LNCaP clone FGC (cell line): ENCODE measurements at regions not wholly inside any gene's neighbourhood (a gene's known extent, or its start where the extent isn't known, plus 50 kb on each side); places are given as distances from the start of the nearest gene placed in this dataset.

Source experiments
- DNase-seq: peaks from one replicate; pipeline ENCODE4 v3.0.0-alpha.2; 2011; ENCODE audit warnings: low read depth
- H3K4me3 ChIP-seq: 2 replicates; pipeline ENCODE4 v1.5.1; 2011; ENCODE audit warnings: mild to moderate bottlenecking, low read depth, low read length, control low read depth
- TF ChIP-seq, protein P1 (sequence below): IDR thresholded peaks from 2 replicates; pipeline ENCODE4 v1.5.1; 2012; ENCODE audit warnings: mild to moderate bottlenecking; ENCODE audit not compliant: control insufficient read depth, insufficient read depth; ENCODE audit errors: extremely low read depth

DNA sequence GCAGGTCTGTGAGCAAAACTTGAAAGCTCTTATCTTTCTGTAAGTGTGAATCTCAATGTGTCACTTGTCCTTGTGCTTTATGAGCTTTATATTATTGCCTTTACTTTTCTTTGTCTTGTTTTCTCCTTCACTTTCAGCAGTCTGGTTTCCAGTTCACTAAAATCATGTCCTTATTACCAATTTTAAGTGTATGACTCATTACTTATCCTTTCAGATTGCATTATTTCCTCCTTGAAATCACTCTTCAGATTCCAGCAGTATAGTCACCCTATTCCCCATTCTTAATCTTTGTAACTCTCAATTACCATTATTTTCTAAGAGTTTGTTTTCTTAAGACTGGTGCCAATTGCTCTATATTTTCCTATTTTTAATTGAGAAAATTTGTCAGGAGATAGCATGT, 117.4 kb upstream of the GRIK2 start:
- no peak overlapping the region for H3K4me3 ChIP-seq
- TF ChIP-seq, protein P1, sequence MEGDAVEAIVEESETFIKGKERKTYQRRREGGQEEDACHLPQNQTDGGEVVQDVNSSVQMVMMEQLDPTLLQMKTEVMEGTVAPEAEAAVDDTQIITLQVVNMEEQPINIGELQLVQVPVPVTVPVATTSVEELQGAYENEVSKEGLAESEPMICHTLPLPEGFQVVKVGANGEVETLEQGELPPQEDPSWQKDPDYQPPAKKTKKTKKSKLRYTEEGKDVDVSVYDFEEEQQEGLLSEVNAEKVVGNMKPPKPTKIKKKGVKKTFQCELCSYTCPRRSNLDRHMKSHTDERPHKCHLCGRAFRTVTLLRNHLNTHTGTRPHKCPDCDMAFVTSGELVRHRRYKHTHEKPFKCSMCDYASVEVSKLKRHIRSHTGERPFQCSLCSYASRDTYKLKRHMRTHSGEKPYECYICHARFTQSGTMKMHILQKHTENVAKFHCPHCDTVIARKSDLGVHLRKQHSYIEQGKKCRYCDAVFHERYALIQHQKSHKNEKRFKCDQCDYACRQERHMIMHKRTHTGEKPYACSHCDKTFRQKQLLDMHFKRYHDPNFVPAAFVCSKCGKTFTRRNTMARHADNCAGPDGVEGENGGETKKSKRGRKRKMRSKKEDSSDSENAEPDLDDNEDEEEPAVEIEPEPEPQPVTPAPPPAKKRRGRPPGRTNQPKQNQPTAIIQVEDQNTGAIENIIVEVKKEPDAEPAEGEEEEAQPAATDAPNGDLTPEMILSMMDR, result no peak
- no peak for DNase-seq

DNA sequence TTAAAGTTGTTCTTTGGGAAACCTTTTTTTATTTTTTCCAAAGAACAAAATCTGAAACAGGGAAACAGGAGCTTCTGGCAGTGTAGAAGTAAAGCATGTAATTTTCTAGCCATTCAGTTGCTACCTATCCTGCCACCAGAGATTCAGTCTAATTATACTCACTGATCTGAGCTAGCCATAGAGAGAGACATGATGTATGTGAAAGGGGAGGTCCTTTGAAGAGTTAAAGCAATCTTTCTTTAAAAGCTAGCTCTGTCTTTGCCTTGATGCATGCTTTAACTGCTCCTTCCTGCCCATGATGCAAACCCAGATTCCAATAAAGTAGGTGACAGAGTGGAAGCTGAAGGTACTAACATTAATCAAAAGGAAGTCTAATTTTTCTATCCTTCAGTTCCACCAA, 114.1 kb upstream of the GRIK2 start:
- TF ChIP-seq, protein P1, result no peak
- no peak for DNase-seq
- no peak overlapping the region for H3K4me3 ChIP-seq

GRCh38 chr6:101281266-101281665, 112.2 kb upstream of the GRIK2 start:
- TF ChIP-seq, protein P1, result no peak
- DNase-seq, result peak; percentile 34
- H3K4me3 ChIP-seq, result no peak overlapping the region

DNA sequence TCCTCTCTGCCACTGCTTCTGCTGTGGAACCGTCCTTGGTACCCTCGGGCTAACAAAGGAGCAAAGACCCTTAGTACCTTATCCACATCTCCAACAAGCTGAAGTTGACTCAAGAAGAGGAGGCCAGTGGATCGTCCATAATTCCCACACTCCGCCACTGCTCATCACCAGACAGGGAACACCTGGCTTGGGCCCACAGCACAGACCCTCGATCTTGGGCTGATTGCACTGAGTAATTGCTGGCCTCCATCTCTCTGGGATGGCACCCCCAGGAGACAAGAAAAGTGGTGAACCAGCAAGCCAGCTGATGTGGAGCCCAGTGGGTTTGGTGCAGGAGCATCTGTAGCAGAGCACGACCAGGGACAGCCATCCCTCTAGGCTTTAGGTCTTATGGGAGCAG, 109.4 kb upstream of the GRIK2 start:
- TF ChIP-seq, protein P1, result no peak
- DNase-seq, result no peak
- no peak overlapping the region for H3K4me3 ChIP-seq

DNA sequence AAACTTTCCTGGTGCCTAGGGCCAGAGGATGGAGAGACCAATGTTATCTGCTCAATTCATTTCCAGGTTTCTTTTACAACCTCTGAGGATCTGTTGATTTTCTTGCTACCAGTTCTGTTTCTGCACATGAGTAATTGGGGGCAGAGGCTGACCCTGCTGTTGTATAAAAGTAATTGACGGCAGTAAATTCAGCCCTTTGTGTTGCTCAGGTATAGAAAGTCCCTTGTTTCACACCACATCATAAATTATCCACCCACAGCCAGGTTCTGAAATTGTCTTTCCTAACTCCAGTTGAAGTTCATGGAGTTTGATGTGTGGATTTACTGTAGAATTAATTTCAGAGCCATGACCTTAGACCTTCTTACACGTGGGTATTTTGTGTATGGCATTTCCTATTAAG, 107.4 kb upstream of the GRIK2 start:
- TF ChIP-seq, protein P1, result no peak
- no peak for DNase-seq
- no peak overlapping the region for H3K4me3 ChIP-seq

- H3K4me3 ChIP-seq, result no peak overlapping the region
- DNase-seq, result no peak
- TF ChIP-seq, protein P1, result no peak
These were observed 103.2 kb upstream of the GRIK2 start for GRCh38 chr6:101290346-101290745.

DNA sequence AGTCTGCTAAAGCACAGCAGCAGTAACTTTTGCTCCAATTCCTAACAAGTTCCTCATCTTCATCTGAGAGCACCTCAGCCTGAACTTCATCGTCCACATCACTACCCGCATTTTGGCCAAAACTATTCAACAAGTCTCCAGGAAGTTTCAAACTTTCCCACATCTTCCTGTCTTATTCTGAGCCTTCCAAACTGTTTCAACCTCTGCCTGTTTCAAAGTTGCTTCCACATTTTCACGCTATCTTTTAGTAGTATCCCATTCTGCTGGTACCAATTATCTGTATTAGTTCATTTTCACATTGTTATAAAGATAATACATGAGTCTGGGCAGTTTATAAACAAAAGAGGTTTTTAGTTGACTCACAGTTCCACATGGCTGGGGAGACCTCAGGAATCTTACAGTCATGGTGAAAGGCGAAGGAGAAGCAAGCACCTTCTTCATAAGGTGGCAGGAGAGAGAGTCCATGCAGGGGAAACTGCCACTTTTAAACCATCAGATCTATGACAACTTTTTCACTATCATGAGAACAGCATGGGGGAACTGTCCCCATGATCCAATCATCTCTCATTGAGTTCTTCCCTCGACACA, 99.4 kb upstream of the GRIK2 start:
- TF ChIP-seq, protein P1, result no peak
- H3K4me3 ChIP-seq, result no peak overlapping the region
- no peak for DNase-seq
